GM12878 (cell line): ENCODE measurements at regions not wholly inside any gene's neighbourhood (a gene's known extent, or its start where the extent isn't known, plus 50 kb on each side); places are given as distances from the start of the nearest gene placed in this dataset.

Experiments
- ATAC-seq: fragments of 200-7000 bp; cut with Tn5 transposase; 3 replicates; pipeline ENCODE4 v1.9.1; 2020; ENCODE audit warnings: mild to moderate bottlenecking, moderate library complexity
- BruUV-seq: library from RNA; stranded (reverse); fragments of 400-500 nt; replicated peaks from 2 replicates; lab custom pipeline; 2021; lab: Mats Ljungman, UMichigan
- CTCF ChIA-PET: fragments of 300-600 bp; sonication (Branson Sonifier 250); formaldehyde crosslinking; extraction: SDS; loops from one replicate; lab custom pipeline; 2021; ENCODE audit warnings: inconsistent platforms; lab: Yijun Ruan, JAX
- POLR2A ChIA-PET: fragments of 350-600 bp; formaldehyde crosslinking; extraction: SDS; loops from one replicate; lab custom pipeline; 2021; ENCODE audit warnings: inconsistent platforms; lab: Charles Lee
- RAD21 ChIA-PET: fragments of 300-600 bp; sonication (Branson Sonifier 250); formaldehyde crosslinking; loops from one replicate; lab custom pipeline; 2023; ENCODE audit warnings: antibody characterized with exemption; ENCODE audit not compliant: unreplicated experiment; lab: Charles Lee
- SMC1A ChIA-PET: fragments of 300-600 bp; sonication (Branson Sonifier 250); formaldehyde crosslinking; loops from one replicate; lab custom pipeline; 2023; ENCODE audit not compliant: unreplicated experiment, uncharacterized antibody; lab: Charles Lee
- DNase-seq: peaks from one replicate; pipeline ENCODE4 v3.0.0-alpha.2; 2011; ENCODE audit warnings: low read depth, low spot score
- FAIRE-seq: peaks from 3 replicates; lab custom pipeline; 2011; peaks lifted over from hg19 to GRCh38; lab: Jason Lieb, UNC
- H2AFZ ChIP-seq: 2 replicates; pipeline ENCODE4 v1.6.0; 2011; ENCODE audit warnings: low read depth, low read length, control low read depth; ENCODE audit not compliant: control insufficient read depth
- H3K27ac ChIP-seq: 2 replicates; pipeline ENCODE4 v1.5.1; 2011; ENCODE audit warnings: control low read depth; ENCODE audit not compliant: control insufficient read depth, insufficient read depth
- H3K27me3 ChIP-seq, 2 experiments: replicated peaks in 1 of 2; 2 replicates each; pipeline versions ENCODE4 v1.6.0 to v1.6.1; 2011; ENCODE audit warnings: low read length in 1 of 2; ENCODE audit not compliant: control insufficient read depth in 2 of 2, insufficient read depth in 2 of 2
- H3K36me3 ChIP-seq, 2 experiments: 2 replicates each; pipeline ENCODE4 v1.5.1; 2011; ENCODE audit warnings: low read length in 1 of 2; ENCODE audit not compliant: control insufficient read depth in 2 of 2, insufficient read depth in 2 of 2
- H3K4me1 ChIP-seq: 2 replicates; pipeline ENCODE4 v1.6.1; 2011; ENCODE audit warnings: mild to moderate bottlenecking, low read length, moderate library complexity, mixed read lengths; ENCODE audit not compliant: control insufficient read depth, insufficient read depth
- H3K4me2 ChIP-seq: 2 replicates; pipeline ENCODE4 v1.6.0; 2011; ENCODE audit warnings: control low read depth; ENCODE audit not compliant: control insufficient read depth, insufficient read depth
- H3K4me3 ChIP-seq: fragments of 200-600 bp; sonication (generic); 2 replicates; pipeline ENCODE4 v1.5.1; 2016
- H3K79me2 ChIP-seq: 2 replicates; pipeline ENCODE4 v1.6.0; 2011; ENCODE audit warnings: low read length; ENCODE audit not compliant: control insufficient read depth, insufficient read depth
- H3K9ac ChIP-seq: 2 replicates; pipeline ENCODE4 v1.8.0; 2011; ENCODE audit warnings: low read length, control low read depth, mixed read lengths; ENCODE audit not compliant: control insufficient read depth, insufficient read depth
- H3K9me3 ChIP-seq: replicated peaks from 3 replicates; pipeline ENCODE4 v1.5.1; 2011; ENCODE audit warnings: mild to moderate bottlenecking, low read length; ENCODE audit not compliant: control insufficient read depth, insufficient read depth
- H4K20me1 ChIP-seq: 2 replicates; pipeline ENCODE4 v1.6.0; 2011; ENCODE audit not compliant: control insufficient read depth, insufficient read depth
- ATF7 ChIP-seq: fragments of 450-650 bp; IDR thresholded peaks from 2 replicates; pipeline ENCODE4 v1.6.1; 2016; ENCODE audit warnings: low read depth, mild to moderate bottlenecking
- BCL3 ChIP-seq: IDR thresholded peaks from 2 replicates; pipeline ENCODE4 v1.6.1; 2011; ENCODE audit warnings: borderline replicate concordance, low read depth, mild to moderate bottlenecking, moderate library complexity, low read length; ENCODE audit not compliant: insufficient read depth, poor library complexity, severe bottlenecking
- CBFB ChIP-seq: IDR thresholded peaks from 2 replicates; pipeline ENCODE4 v1.6.1; 2016; ENCODE audit warnings: antibody characterized with exemption, low read depth
- CHD4 ChIP-seq: fragments of 200-600 bp; sonication (generic); IDR thresholded peaks from 2 replicates; pipeline ENCODE4 v1.6.1; 2016; ENCODE audit warnings: mild to moderate bottlenecking
- HCFC1 ChIP-seq: fragments of 150-350 bp; IDR thresholded peaks from 2 replicates; pipeline ENCODE4 v1.6.1; 2014; ENCODE audit warnings: low read length
- IRF5 ChIP-seq: fragments of 450-650 bp; IDR thresholded peaks from 2 replicates; pipeline ENCODE4 v1.6.1; 2017; ENCODE audit warnings: borderline replicate concordance
- JUND ChIP-seq: IDR thresholded peaks from 2 replicates; pipeline ENCODE4 v1.6.1; 2012; ENCODE audit warnings: low read depth, mild to moderate bottlenecking, low read length, improper control_type of control experiment, moderate library complexity
- MYB ChIP-seq: fragments of 150-350 bp; IDR thresholded peaks from 2 replicates; pipeline ENCODE4 v1.6.1; 2014; ENCODE audit warnings: mild to moderate bottlenecking, low read depth, low read length, borderline replicate concordance
- RAD21 ChIP-seq: IDR thresholded peaks from 2 replicates; pipeline ENCODE4 v1.6.1; 2011; ENCODE audit warnings: mild to moderate bottlenecking, low read depth, low read length, moderate library complexity; ENCODE audit not compliant: insufficient read depth
- SPI1 ChIP-seq: IDR thresholded peaks from 2 replicates; pipeline ENCODE4 v1.6.1; 2011; ENCODE audit warnings: low read depth, mild to moderate bottlenecking, low read length, moderate library complexity, borderline replicate concordance; ENCODE audit not compliant: insufficient read depth
- STAT1 ChIP-seq: fragments of 450-650 bp; conservative IDR thresholded peaks from 2 replicates; pipeline ENCODE4 v1.6.1; 2014; ENCODE audit warnings: antibody characterized with exemption, mild to moderate bottlenecking
- TAF1 ChIP-seq: IDR thresholded peaks from 2 replicates; pipeline ENCODE4 v1.6.1; 2011; ENCODE audit warnings: mild to moderate bottlenecking, low read depth, low read length, borderline replicate concordance
- TCF12 ChIP-seq: IDR thresholded peaks from 2 replicates; pipeline ENCODE4 v1.6.1; 2011; ENCODE audit warnings: low read depth, mild to moderate bottlenecking, low read length
- WGBS: methylation state at CpG from one replicate; pipeline ENCODE4 v1.1.6; 2016; ENCODE audit warnings: low lambda C conversion rate; ENCODE audit not compliant: insufficient replicate concordance, insufficient coverage; ENCODE audit errors: missing lambda C conversion rate; 5-methylcytosine and 5-hydroxymethylcytosine counted together
- in situ Hi-C: fragments of 300-500 bp; cut with MboI; formaldehyde crosslinking; loops from 9 replicates; pipeline ENCODE4 v1.14.3; 2018; ENCODE audit warnings: mixed read lengths
- intact Hi-C: fragments of 100-400 bp; cut with micrococcal nuclease; formaldehyde crosslinking; loops from one replicate; pipeline ENCODE4 v1.14.2; 2022; ENCODE audit not compliant: unreplicated experiment
- TF ChIP-seq, protein P1 (sequence below): IDR thresholded peaks from 2 replicates; pipeline ENCODE4 v1.6.1; 2011; ENCODE audit warnings: low read depth, low read length, improper control_type of control experiment, borderline replicate concordance
- TF ChIP-seq, protein P2 (sequence below): IDR thresholded peaks from 2 replicates; pipeline ENCODE4 v1.6.1; 2011; ENCODE audit warnings: borderline replicate concordance, low read depth, mild to moderate bottlenecking, moderate library complexity, mixed read lengths, low read length; ENCODE audit not compliant: insufficient read depth; ENCODE audit errors: extremely low read length

DNA sequence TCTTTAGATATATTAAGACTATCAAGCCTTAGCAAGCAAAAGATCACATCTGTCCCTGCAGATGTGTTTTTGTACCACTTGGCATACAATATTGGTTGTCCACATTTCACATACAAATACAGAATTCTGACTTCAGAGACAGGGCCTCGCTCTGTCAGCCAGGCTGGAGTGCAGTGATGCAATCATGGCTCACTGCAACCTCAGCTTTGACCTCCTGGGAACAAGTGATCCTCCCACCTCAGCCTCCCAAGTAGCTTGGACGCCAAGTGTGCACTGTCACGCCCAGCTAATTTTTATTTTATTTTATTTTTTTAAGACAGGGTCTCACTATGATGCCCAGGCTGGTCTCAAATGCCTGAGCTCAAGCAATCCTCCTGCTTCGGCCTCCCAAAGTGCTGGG, 53.0 kb upstream of the ACTL6A start (continued):
- no peak for TF ChIP-seq BCL3

GRCh38 chr3:179510496-179510895, 52.2 kb upstream of the ACTL6A start:
- CTCF ChIA-PET, result no interaction called here
- Histone ChIP-seq H3K9ac (no peak overlapping the region), H2AFZ (no peak overlapping the region), H3K4me3 (no peak overlapping the region), H3K4me2 (no peak overlapping the region), H3K27ac (no peak overlapping the region), H3K4me1 (no peaks in the 10 kb centered on the region), H4K20me1 (no peaks in the 10 kb centered on the region), H3K9me3 (no peaks in the 10 kb centered on the region), H3K36me3 (no peaks in the 10 kb centered on the region), H3K79me2 (no peaks in the 10 kb centered on the region), H3K27me3 (no peaks in the 10 kb centered on the region; a peak in 1 of 4 replicates)
- ATAC-seq (no peak), FAIRE-seq (no peak), DNase-seq (no peak)
- RAD21 ChIA-PET, result no interaction called here
- SMC1A ChIA-PET, result no interaction called here
- intact Hi-C loops, result no loop called here
- no TSS peak for BruUV-seq
- in situ Hi-C loops, result no loop called here
- POLR2A ChIA-PET, result no interaction called here
- 17% methylated on average over 2 of the region's 2 CpGs for WGBS
- TF ChIP-seq MYB (no peak), TCF12 (no peak), STAT1 (no peak), TAF1 (no peak), CHD4 (no peak), ATF7 (no peak), JUND (no peak), IRF5 (no peak), RAD21 (no peak), SPI1 (no peak), HCFC1 (no peak), CBFB (no peak)
- TF ChIP-seq, protein P1, sequence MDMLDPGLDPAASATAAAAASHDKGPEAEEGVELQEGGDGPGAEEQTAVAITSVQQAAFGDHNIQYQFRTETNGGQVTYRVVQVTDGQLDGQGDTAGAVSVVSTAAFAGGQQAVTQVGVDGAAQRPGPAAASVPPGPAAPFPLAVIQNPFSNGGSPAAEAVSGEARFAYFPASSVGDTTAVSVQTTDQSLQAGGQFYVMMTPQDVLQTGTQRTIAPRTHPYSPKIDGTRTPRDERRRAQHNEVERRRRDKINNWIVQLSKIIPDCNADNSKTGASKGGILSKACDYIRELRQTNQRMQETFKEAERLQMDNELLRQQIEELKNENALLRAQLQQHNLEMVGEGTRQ, result no peak
- TF ChIP-seq, protein P2, sequence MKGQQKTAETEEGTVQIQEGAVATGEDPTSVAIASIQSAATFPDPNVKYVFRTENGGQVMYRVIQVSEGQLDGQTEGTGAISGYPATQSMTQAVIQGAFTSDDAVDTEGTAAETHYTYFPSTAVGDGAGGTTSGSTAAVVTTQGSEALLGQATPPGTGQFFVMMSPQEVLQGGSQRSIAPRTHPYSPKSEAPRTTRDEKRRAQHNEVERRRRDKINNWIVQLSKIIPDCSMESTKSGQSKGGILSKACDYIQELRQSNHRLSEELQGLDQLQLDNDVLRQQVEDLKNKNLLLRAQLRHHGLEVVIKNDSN, result no peak
